ENCODE measurements at regions not wholly inside any gene's neighbourhood (a gene's known extent, or its start where the extent isn't known, plus 50 kb on each side); places are given as distances from the start of the nearest gene placed in this dataset.
"Not testable (repeated sequence)": the region's sequence is repeated elsewhere in the genome, so short reads cannot be mapped to it uniquely, and the experiment has no call there.

DNA sequence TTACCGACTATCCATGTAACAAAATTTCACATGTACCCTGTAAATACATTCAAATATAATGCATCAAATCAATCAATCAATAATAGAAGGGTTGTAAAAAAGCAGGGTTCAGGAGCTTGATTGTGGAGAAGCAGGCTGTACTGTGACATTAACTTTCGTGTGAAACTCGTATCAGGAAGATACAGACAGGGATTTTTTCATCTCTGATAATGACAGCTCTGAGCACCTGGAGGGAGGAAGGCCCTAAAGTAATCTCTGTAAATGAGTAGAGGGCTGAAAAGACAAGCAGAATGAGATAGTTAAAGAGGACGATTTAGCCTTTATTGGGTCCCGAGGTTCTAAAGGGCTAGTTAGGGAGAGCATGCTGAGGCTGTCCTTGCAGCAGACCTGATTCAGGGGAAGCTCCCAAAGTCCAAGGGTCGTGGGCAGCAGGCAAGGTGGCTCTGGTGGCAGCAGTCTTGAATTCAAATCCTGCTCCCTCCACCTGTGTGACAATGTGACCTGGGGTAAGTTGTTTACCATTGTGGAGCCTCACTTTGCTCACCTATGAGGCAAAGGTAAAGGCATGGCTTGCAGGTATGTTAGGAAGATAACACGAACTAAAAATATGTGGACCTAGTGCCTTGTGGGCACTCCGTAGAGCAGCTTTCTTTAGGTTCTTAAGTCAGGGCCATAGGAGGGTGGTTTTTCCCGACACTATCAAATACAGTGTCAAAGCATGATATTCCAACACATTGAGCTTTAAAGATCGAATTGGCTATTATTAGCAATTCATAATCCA, 219.4 kb upstream of the MYLIP start:
- Histone ChIP-seq H3K4me3 (ENCODE audit: low read length) (no peak overlapping the region), H3K4me2 (ENCODE audit: low read length) (no peak overlapping the region), H2AFZ (ENCODE audit: low read depth, low read length) (no peak overlapping the region), H3K79me2 (ENCODE audit: low read length) (no peaks in the 10 kb centered on the region), H3K36me3 (replicated peaks; ENCODE audit: low read depth, low read length) (no peaks in the 10 kb centered on the region), H3K27ac (ENCODE audit: low read length) (no peak overlapping the region), H4K20me1 (ENCODE audit: insufficient read depth, low read length) (no peaks in the 10 kb centered on the region), H3K4me1 (ENCODE audit: low read length) (peaks cover 41% of the 10 kb centered on the region), H3K27me3 (ENCODE audit: low read depth, low read length) (no peaks in the 10 kb centered on the region), H3K9ac (ENCODE audit: low read length) (no peak overlapping the region), H3K9me3 (ENCODE audit: insufficient read depth, low read length) (no peaks in the 10 kb centered on the region)
- no peak for TF ChIP-seq EZH2phosphoT487 (IDR thresholded peaks at IDR 0.05; ENCODE audit: low read depth)
- no peak for TF ChIP-seq CTCF (IDR thresholded peaks at IDR 0.05; ENCODE audit: low read depth, low read length)

DNA sequence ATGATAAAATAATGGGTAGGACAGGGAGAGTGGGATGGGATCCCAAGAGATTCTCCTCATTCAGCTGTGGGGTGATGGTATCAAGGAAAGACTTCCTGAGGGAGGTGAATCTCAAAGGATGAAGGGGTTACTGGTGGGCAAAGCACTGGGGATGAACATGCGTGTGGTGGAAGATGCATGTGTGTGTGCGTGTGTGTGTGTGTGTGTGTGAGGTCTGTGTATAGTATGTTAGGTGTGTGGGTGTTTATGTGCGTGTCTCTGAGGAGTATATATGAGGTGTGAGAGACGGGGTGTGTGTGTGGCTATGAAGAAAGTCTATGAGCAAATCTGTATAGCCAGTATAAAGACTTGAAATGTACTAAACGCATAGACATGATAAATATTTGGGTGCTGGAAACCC, 220.0 kb upstream of the MYLIP start:
- H3K27me3 ChIP-seq (ENCODE audit: low read depth, low read length): no peaks in the 10 kb centered on the region
- no peak overlapping the region for H3K4me2 ChIP-seq (ENCODE audit: low read length)
- no peak overlapping the region for H2AFZ ChIP-seq (ENCODE audit: low read depth, low read length)
- peaks cover 45% of the 10 kb centered on the region for H3K4me1 ChIP-seq (ENCODE audit: low read length)
- no peaks in the 10 kb centered on the region for H3K9me3 ChIP-seq (ENCODE audit: insufficient read depth, low read length)
- H4K20me1 ChIP-seq (ENCODE audit: insufficient read depth, low read length): no peaks in the 10 kb centered on the region
- no peaks in the 10 kb centered on the region for H3K36me3 ChIP-seq (replicated peaks; ENCODE audit: low read depth, low read length)
- TF ChIP-seq EZH2phosphoT487 (IDR thresholded peaks at IDR 0.05; ENCODE audit: low read depth) (no peak), CTCF (IDR thresholded peaks at IDR 0.05; ENCODE audit: low read depth, low read length) (no peak)
- H3K9ac ChIP-seq (ENCODE audit: low read length): no peak overlapping the region
- no peak overlapping the region for H3K27ac ChIP-seq (ENCODE audit: low read length)
- no peak overlapping the region for H3K4me3 ChIP-seq (ENCODE audit: low read length)
- H3K79me2 ChIP-seq (ENCODE audit: low read length): no peaks in the 10 kb centered on the region

- Histone ChIP-seq H3K9ac (ENCODE audit: low read length) (peak overlapping the region; percentile 8; the same call in 1 of the 2 replicates), H3K4me1 (ENCODE audit: low read length) (peaks cover 49% of the 10 kb centered on the region), H3K4me3 (ENCODE audit: low read length) (no peak overlapping the region), H4K20me1 (ENCODE audit: insufficient read depth, low read length) (no peaks in the 10 kb centered on the region), H3K27me3 (ENCODE audit: low read depth, low read length) (no peaks in the 10 kb centered on the region), H3K9me3 (ENCODE audit: insufficient read depth, low read length) (no peaks in the 10 kb centered on the region), H3K4me2 (ENCODE audit: low read length) (peak overlapping the region; percentile 14), H2AFZ (ENCODE audit: low read depth, low read length) (peak overlapping the region; percentile 52), H3K27ac (ENCODE audit: low read length) (no peak overlapping the region), H3K79me2 (ENCODE audit: low read length) (no peaks in the 10 kb centered on the region), H3K36me3 (replicated peaks; ENCODE audit: low read depth, low read length) (no peaks in the 10 kb centered on the region)
- TF ChIP-seq EZH2phosphoT487 (IDR thresholded peaks at IDR 0.05; ENCODE audit: low read depth) (no peak), CTCF (IDR thresholded peaks at IDR 0.05; ENCODE audit: low read depth, low read length) (no peak)
These were observed 220.9 kb upstream of the MYLIP start for GRCh38 chr6:15907914-15908518.

- H3K27ac ChIP-seq (ENCODE audit: low read length); H3K9me3 ChIP-seq (ENCODE audit: insufficient read depth, low read length); H3K36me3 ChIP-seq (replicated peaks; ENCODE audit: low read depth, low read length); H4K20me1 ChIP-seq (ENCODE audit: insufficient read depth, low read length); H3K4me3 ChIP-seq (ENCODE audit: low read length); H3K79me2 ChIP-seq (ENCODE audit: low read length); H3K27me3 ChIP-seq (ENCODE audit: low read depth, low read length): not testable (repeated sequence)
- Histone ChIP-seq H3K4me2 (ENCODE audit: low read length) (peak overlapping the region; percentile 14), H3K9ac (ENCODE audit: low read length) (peak overlapping the region; percentile 8; the same call in 1 of the 2 replicates), H3K4me1 (ENCODE audit: low read length) (peaks cover 56% of the 10 kb centered on the region), H2AFZ (ENCODE audit: low read depth, low read length) (peak overlapping the region; percentile 52)
These were observed 221.5 kb upstream of the MYLIP start for GRCh38 chr6:15907220-15907913.
